ENCODE measurements at regions not wholly inside any gene's neighbourhood (a gene's known extent, or its start where the extent isn't known, plus 50 kb on each side); places are given as distances from the start of the nearest gene placed in this dataset.

DNA sequence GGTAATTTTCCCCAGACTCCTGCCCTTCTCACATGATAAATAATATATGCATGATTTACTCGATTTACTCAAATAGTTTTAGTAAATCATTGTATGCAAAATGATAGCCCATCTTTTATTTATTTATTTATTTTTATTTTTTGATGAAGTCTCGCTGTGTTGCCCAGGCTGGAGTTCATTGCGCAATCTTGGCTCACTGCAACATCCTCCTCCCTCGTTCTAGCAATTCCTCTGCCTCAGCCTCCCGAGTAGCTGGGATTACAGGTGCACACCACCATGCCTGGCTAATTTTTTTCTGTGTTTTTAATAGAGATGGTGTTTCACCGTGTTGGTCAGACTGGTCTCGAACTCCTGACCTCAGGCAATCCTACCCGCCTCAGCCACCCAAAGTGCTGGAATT lies 343.8 kb upstream of the PLSCR5 start:
- no peaks in the 10 kb centered on the region for H3K36me3 ChIP-seq (ENCODE audit: insufficient read depth)
- TF ChIP-seq, protein P1, sequence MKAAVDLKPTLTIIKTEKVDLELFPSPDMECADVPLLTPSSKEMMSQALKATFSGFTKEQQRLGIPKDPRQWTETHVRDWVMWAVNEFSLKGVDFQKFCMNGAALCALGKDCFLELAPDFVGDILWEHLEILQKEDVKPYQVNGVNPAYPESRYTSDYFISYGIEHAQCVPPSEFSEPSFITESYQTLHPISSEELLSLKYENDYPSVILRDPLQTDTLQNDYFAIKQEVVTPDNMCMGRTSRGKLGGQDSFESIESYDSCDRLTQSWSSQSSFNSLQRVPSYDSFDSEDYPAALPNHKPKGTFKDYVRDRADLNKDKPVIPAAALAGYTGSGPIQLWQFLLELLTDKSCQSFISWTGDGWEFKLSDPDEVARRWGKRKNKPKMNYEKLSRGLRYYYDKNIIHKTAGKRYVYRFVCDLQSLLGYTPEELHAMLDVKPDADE (IDR thresholded peaks at IDR 0.05), result no peak
- no peak for TF ChIP-seq CREB1 (CRISPR knock-in tag; IDR thresholded peaks at IDR 0.05; ENCODE audit: low read depth)
- no peak for TF ChIP-seq STAT1 (IDR thresholded peaks at IDR 0.05; ENCODE audit: unreplicated experiment)
- TF ChIP-seq, protein P2, sequence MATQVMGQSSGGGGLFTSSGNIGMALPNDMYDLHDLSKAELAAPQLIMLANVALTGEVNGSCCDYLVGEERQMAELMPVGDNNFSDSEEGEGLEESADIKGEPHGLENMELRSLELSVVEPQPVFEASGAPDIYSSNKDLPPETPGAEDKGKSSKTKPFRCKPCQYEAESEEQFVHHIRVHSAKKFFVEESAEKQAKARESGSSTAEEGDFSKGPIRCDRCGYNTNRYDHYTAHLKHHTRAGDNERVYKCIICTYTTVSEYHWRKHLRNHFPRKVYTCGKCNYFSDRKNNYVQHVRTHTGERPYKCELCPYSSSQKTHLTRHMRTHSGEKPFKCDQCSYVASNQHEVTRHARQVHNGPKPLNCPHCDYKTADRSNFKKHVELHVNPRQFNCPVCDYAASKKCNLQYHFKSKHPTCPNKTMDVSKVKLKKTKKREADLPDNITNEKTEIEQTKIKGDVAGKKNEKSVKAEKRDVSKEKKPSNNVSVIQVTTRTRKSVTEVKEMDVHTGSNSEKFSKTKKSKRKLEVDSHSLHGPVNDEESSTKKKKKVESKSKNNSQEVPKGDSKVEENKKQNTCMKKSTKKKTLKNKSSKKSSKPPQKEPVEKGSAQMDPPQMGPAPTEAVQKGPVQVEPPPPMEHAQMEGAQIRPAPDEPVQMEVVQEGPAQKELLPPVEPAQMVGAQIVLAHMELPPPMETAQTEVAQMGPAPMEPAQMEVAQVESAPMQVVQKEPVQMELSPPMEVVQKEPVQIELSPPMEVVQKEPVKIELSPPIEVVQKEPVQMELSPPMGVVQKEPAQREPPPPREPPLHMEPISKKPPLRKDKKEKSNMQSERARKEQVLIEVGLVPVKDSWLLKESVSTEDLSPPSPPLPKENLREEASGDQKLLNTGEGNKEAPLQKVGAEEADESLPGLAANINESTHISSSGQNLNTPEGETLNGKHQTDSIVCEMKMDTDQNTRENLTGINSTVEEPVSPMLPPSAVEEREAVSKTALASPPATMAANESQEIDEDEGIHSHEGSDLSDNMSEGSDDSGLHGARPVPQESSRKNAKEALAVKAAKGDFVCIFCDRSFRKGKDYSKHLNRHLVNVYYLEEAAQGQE (IDR thresholded peaks at IDR 0.05; ENCODE audit: unreplicated experiment), result no peak
- TF ChIP-seq, protein P3, sequence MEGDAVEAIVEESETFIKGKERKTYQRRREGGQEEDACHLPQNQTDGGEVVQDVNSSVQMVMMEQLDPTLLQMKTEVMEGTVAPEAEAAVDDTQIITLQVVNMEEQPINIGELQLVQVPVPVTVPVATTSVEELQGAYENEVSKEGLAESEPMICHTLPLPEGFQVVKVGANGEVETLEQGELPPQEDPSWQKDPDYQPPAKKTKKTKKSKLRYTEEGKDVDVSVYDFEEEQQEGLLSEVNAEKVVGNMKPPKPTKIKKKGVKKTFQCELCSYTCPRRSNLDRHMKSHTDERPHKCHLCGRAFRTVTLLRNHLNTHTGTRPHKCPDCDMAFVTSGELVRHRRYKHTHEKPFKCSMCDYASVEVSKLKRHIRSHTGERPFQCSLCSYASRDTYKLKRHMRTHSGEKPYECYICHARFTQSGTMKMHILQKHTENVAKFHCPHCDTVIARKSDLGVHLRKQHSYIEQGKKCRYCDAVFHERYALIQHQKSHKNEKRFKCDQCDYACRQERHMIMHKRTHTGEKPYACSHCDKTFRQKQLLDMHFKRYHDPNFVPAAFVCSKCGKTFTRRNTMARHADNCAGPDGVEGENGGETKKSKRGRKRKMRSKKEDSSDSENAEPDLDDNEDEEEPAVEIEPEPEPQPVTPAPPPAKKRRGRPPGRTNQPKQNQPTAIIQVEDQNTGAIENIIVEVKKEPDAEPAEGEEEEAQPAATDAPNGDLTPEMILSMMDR (conservative IDR thresholded peaks at IDR 0.05; ENCODE audit: low read depth in 2 of 2), result no peak
- TF ChIP-seq, protein P4, sequence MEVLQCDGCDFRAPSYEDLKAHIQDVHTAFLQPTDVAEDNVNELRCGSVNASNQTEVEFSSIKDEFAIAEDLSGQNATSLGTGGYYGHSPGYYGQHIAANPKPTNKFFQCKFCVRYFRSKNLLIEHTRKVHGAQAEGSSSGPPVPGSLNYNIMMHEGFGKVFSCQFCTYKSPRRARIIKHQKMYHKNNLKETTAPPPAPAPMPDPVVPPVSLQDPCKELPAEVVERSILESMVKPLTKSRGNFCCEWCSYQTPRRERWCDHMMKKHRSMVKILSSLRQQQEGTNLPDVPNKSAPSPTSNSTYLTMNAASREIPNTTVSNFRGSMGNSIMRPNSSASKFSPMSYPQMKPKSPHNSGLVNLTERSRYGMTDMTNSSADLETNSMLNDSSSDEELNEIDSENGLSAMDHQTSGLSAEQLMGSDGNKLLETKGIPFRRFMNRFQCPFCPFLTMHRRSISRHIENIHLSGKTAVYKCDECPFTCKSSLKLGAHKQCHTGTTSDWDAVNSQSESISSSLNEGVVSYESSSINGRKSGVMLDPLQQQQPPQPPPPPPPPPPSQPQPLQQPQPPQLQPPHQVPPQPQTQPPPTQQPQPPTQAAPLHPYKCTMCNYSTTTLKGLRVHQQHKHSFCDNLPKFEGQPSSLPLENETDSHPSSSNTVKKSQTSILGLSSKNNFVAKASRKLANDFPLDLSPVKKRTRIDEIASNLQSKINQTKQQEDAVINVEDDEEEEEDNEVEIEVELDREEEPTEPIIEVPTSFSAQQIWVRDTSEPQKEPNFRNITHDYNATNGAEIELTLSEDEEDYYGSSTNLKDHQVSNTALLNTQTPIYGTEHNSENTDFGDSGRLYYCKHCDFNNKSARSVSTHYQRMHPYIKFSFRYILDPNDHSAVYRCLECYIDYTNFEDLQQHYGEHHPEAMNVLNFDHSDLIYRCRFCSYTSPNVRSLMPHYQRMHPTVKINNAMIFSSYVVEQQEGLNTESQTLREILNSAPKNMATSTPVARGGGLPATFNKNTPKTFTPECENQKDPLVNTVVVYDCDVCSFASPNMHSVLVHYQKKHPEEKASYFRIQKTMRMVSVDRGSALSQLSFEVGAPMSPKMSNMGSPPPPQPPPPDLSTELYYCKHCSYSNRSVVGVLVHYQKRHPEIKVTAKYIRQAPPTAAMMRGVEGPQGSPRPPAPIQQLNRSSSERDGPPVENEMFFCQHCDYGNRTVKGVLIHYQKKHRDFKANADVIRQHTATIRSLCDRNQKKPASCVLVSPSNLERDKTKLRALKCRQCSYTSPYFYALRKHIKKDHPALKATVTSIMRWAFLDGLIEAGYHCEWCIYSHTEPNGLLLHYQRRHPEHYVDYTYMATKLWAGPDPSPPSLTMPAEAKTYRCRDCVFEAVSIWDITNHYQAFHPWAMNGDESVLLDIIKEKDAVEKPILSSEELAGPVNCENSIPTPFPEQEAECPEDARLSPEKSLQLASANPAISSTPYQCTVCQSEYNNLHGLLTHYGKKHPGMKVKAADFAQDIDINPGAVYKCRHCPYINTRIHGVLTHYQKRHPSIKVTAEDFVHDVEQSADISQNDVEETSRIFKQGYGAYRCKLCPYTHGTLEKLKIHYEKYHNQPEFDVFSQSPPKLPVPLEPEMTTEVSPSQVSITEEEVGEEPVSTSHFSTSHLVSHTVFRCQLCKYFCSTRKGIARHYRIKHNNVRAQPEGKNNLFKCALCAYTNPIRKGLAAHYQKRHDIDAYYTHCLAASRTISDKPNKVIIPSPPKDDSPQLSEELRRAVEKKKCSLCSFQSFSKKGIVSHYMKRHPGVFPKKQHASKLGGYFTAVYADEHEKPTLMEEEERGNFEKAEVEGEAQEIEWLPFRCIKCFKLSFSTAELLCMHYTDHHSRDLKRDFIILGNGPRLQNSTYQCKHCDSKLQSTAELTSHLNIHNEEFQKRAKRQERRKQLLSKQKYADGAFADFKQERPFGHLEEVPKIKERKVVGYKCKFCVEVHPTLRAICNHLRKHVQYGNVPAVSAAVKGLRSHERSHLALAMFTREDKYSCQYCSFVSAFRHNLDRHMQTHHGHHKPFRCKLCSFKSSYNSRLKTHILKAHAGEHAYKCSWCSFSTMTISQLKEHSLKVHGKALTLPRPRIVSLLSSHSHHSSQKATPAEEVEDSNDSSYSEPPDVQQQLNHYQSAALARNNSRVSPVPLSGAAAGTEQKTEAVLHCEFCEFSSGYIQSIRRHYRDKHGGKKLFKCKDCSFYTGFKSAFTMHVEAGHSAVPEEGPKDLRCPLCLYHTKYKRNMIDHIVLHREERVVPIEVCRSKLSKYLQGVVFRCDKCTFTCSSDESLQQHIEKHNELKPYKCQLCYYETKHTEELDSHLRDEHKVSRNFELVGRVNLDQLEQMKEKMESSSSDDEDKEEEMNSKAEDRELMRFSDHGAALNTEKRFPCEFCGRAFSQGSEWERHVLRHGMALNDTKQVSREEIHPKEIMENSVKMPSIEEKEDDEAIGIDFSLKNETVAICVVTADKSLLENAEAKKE (CRISPR knock-in tag; IDR thresholded peaks at IDR 0.05), result no peak
- no peak for TF ChIP-seq ZNF114 (CRISPR knock-in tag; IDR thresholded peaks at IDR 0.05)
- no peak for TF ChIP-seq ZNF331 (CRISPR knock-in tag; IDR thresholded peaks at IDR 0.05; ENCODE audit: low read depth)
- no peak for TF ChIP-seq EZH2 (IDR thresholded peaks at IDR 0.05; ENCODE audit: low read depth, unreplicated experiment)
- TF ChIP-seq POLR2AphosphoS5 (IDR thresholded peaks at IDR 0.05; ENCODE audit: low read depth), result no peak
- no peak for TF ChIP-seq JUNB (IDR thresholded peaks at IDR 0.05; ENCODE audit: unreplicated experiment)
- TF ChIP-seq NANOG (IDR thresholded peaks at IDR 0.05; ENCODE audit: borderline replicate concordance), result no peak
- no peaks in the 10 kb centered on the region for H3K27me3 ChIP-seq (ENCODE audit: insufficient read depth)
- no peaks in the 10 kb centered on the region for H4K20me1 ChIP-seq (replicated peaks; ENCODE audit: insufficient read depth)
- Mint-ChIP-seq H3K4me3 (no peak overlapping the region), H3K27ac (no peak overlapping the region), H3K4me1 (no peaks in the 10 kb centered on the region), H3K36me3 (ENCODE audit: low read depth) (no peaks in the 10 kb centered on the region), H3K9me3 (no peaks in the 10 kb centered on the region; the same call in 2 of the 3 replicates), H3K27me3 (ENCODE audit: insufficient read depth, low read depth, poor library complexity) (no peaks in the 10 kb centered on the region)
- DNase-seq (ENCODE audit: low spot score) (no peak), ATAC-seq (no peak)
- no peak overlapping the region for H2AFZ ChIP-seq
- no peak overlapping the region for H3K27ac ChIP-seq (ENCODE audit: low read depth)
- H3K4me1 ChIP-seq (ENCODE audit: insufficient read depth), result no peaks in the 10 kb centered on the region
- no peak overlapping the region for H3K4me2 ChIP-seq
- H3F3A ChIP-seq (replicated peaks; ENCODE audit: low read depth), result no peaks in the 10 kb centered on the region
- H3K4me3 ChIP-seq, result no peak overlapping the region
- H3K79me2 ChIP-seq (replicated peaks; ENCODE audit: insufficient read depth), result no peaks in the 10 kb centered on the region
- no peaks in the 10 kb centered on the region for H3K9me2 ChIP-seq (ENCODE audit: insufficient read depth)
